Adrenal gland (tissue), 9 donors: ENCODE measurements at regions not wholly inside any gene's neighbourhood (a gene's known extent, or its start where the extent isn't known, plus 50 kb on each side); places are given as distances from the start of the nearest gene placed in this dataset.

Source experiments
- DNase-seq, 7 donors: peaks; one replicate each; pipeline ENCODE4 v3.0.0-alpha.2; 2019 to 2020
- H3K27ac ChIP-seq, 5 donors: fragments of 200-600 bp; sonication (generic) in 4 of 5; 1 replicate in 3 of 5; 2 replicates in 2 of 5; pipeline versions ENCODE4 v1.5.1 to v1.8.0; 2016 to 2020; ENCODE audit warnings: mild to moderate bottlenecking in 1 of 5
- H3K27me3 ChIP-seq: fragments of 200-600 bp; 2 replicates; pipeline ENCODE4 v1.8.0; 2021
- H3K36me3 ChIP-seq, 2 donors: fragments of 200-600 bp; replicated peaks in 1 of 2; 1 replicate in 1 of 2; 2 replicates in 1 of 2; pipeline versions ENCODE4 v1.5.1 to v1.8.0; 2018 to 2022
- H3K4me1 ChIP-seq, 2 donors: fragments of 200-600 bp; replicated peaks in 1 of 2; 1 replicate in 1 of 2; 2 replicates in 1 of 2; pipeline versions ENCODE4 v1.5.1 to v1.8.0; 2018 to 2021
- H3K4me3 ChIP-seq, 4 donors: fragments of 200-600 bp; sonication (generic) in 3 of 4; one replicate each; pipeline ENCODE4 v1.5.1; 2016 to 2018
- H3K9me3 ChIP-seq, 3 donors: fragments of 200-600 bp; sonication (generic) in 1 of 3; replicated peaks in 1 of 3; 1 replicate in 2 of 3; 2 replicates in 1 of 3; pipeline versions ENCODE4 v1.5.1 to v1.8.0; 2016 to 2021
- POLR2A ChIP-seq, 2 donors: fragments of 450-650 bp; IDR thresholded peaks; one replicate each; pipeline ENCODE4 v1.6.1; 2017; ENCODE audit warnings: antibody characterized with exemption in 2 of 2, mild to moderate bottlenecking in 2 of 2, moderate library complexity in 1 of 2
- WGBS, 4 donors: extraction: QIAGEN DNeasy Blood & Tissue Kit in 2 of 4; methylation state at CpG; one replicate each; pipeline versions ENCODE4 v1.1.5 to v1.1.7; 2013 to 2017; 5-methylcytosine and 5-hydroxymethylcytosine counted together
- intact Hi-C, 2 donors: fragments of 100-400 bp; cut with DNase I; formaldehyde crosslinking; loops; one replicate each; pipeline versions ENCODE4 v1.14.1 to v1.15.0; 2022 to 2023
- TF ChIP-seq, protein P1 (sequence below), 6 experiments: fragments of 450-650 bp in 4 of 6; fragments of 200-600 bp in 2 of 6; sonication (generic) in 1 of 6; IDR thresholded peaks; 1 replicate in 5 of 6; 2 replicates in 1 of 6; pipeline versions ENCODE4 v1.5.1 to v1.8.0; 2016 to 2021; ENCODE audit warnings: antibody characterized with exemption in 6 of 6, mild to moderate bottlenecking in 2 of 6, moderate library complexity in 1 of 6
- donor health status: healthy with polysubstance abuse.
- donor health status: Bipolar disorder and iron deficiency.
- donor health status: DM: yes; HTN: yes; CAD: no.
- donor health status: DM: no; HTN: no; CAD: no.
- donor health status: DM: no; HTN: no; CAD: no.

DNA sequence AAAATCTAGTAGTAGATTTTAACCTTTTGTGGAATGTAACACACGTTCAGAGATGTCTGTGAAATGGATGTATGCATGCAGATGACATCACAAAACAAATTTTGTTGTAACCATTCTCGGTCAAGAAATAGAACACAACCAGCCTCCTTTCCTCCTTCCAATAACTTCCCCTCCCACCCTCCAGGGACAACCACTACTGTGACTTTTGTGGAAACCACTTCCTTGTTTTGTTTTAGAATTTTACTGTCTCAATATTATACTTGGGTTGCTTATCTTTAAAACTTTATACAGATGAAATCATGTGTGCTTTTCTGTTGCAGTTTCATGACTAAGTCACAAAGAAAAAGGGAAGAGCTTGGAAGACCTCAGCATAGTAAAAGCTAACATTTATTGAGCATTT is 189.4 kb upstream of the NCAM1 start:
- intact Hi-C loops: no loop called here
- TF ChIP-seq POLR2A (IDR thresholded peaks at IDR 0.05): no peak
- TF ChIP-seq, protein P1, sequence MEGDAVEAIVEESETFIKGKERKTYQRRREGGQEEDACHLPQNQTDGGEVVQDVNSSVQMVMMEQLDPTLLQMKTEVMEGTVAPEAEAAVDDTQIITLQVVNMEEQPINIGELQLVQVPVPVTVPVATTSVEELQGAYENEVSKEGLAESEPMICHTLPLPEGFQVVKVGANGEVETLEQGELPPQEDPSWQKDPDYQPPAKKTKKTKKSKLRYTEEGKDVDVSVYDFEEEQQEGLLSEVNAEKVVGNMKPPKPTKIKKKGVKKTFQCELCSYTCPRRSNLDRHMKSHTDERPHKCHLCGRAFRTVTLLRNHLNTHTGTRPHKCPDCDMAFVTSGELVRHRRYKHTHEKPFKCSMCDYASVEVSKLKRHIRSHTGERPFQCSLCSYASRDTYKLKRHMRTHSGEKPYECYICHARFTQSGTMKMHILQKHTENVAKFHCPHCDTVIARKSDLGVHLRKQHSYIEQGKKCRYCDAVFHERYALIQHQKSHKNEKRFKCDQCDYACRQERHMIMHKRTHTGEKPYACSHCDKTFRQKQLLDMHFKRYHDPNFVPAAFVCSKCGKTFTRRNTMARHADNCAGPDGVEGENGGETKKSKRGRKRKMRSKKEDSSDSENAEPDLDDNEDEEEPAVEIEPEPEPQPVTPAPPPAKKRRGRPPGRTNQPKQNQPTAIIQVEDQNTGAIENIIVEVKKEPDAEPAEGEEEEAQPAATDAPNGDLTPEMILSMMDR (IDR thresholded peaks at IDR 0.05): no peak
- Histone ChIP-seq H3K4me1 (no peaks in the 10 kb centered on the region), H3K27ac (no peak overlapping the region), H3K36me3 (no peaks in the 10 kb centered on the region), H3K4me3 (no peak overlapping the region), H3K9me3 (no peaks in the 10 kb centered on the region), H3K27me3 (no peaks in the 10 kb centered on the region)
- no peak for DNase-seq
- WGBS, 4 donors: 45 to 67% (median 62%) methylated on average over 2 of the region's 2 CpGs

DNA sequence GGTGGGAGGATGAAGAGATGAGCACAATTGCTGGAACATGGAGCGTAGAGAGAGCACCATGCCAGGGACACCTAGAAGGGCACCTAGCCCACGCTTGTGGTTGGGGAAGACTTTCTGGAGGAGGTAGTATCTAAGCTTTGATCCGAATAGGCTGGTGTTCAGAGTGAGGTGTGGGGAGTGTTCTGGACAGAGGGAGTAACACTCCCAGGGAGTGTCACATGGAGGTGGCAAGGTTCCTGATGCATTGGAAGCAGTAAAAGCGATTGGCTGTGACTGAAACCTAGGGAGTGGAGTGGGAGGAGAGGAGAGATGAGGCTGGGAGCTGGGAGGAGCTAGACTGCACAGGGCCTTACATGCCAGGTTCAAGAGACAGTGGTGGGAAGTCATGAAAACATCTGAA is 188.0 kb upstream of the NCAM1 start:
- Histone ChIP-seq H3K27me3 (no peaks in the 10 kb centered on the region), H3K4me3 (no peak overlapping the region), H3K36me3 (no peaks in the 10 kb centered on the region), H3K9me3 (no peaks in the 10 kb centered on the region), H3K4me1 (no peaks in the 10 kb centered on the region), H3K27ac (no peak overlapping the region)
- intact Hi-C loops: no loop called here
- no peak for TF ChIP-seq POLR2A (IDR thresholded peaks at IDR 0.05)
- TF ChIP-seq, protein P1 (IDR thresholded peaks at IDR 0.05): no peak
- WGBS, 4 donors: 74 to 81% (median 76%) methylated on average over 4 of the region's 4 CpGs
- no peak for DNase-seq

DNA sequence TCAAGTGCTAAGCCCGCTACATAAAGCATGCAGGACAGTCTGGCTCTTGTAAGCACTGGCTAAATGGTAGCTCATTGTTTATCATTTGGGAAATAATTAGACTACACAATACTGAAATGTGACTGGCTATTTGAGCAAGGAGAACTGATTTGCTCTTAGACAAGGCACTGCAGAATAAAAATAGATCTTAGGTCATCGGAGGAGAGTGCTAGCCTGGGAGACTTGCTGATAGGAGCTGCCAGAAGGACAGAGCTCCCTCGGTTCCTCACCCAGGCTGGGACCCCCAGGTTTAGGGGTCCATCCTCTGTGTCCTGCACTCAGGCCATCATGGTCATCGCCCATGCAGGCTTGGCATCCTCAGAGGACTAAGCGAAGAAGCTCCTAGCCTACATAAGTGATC is 184.4 kb upstream of the NCAM1 start:
- 73 to 85% (median 82%) methylated on average over 3 to 5 of the region's 5 CpGs for WGBS, 4 donors
- TF ChIP-seq, protein P1 (IDR thresholded peaks at IDR 0.05): no peak
- TF ChIP-seq POLR2A (IDR thresholded peaks at IDR 0.05): no peak
- Histone ChIP-seq H3K9me3 (no peaks in the 10 kb centered on the region), H3K27ac (peak overlapping the region in 1 of 5 donors; percentile 52), H3K4me1 (no peaks in the 10 kb centered on the region), H3K36me3 (no peaks in the 10 kb centered on the region), H3K4me3 (no peak overlapping the region), H3K27me3 (no peaks in the 10 kb centered on the region)
- DNase-seq: no peak
- intact Hi-C loops: no loop called here

DNA sequence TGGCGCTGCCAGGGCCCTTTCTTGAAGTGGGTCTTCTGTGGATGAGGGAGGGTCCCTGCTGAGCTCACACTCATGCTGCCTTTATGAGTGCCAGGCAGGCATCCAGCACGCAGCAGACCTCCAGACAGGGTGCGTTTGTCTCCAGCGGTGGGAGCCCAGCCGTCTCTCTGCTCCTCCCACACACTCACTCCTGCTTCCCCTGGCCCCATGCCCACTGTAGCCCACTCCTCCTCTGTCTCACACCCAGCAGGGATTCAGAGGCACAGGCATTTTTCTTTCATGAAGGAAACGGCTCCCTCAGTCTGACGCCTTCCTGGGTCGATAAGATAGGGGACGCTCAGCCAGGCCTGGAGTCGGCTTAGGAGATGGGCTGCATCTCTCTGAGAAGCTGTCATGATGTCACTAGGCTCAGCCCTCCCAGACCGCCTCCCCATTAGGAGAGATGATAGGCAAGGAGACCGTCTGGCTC is 183.9 kb upstream of the NCAM1 start:
- Histone ChIP-seq H3K4me1 (no peaks in the 10 kb centered on the region), H3K9me3 (no peaks in the 10 kb centered on the region), H3K4me3 (no peak overlapping the region), H3K27ac (peak overlapping the region in 1 of 5 donors; percentile 52), H3K36me3 (no peaks in the 10 kb centered on the region), H3K27me3 (no peaks in the 10 kb centered on the region)
- peak in 1 of 7 donors; percentile 76 for DNase-seq
- 66 to 79% (median 70%) methylated on average over 5 to 12 of the region's 12 CpGs for WGBS, 4 donors
- intact Hi-C loops: no loop called here
- TF ChIP-seq, protein P1 (IDR thresholded peaks at IDR 0.05): no peak
- TF ChIP-seq POLR2A (IDR thresholded peaks at IDR 0.05): no peak
